H1 (cell line): ENCODE measurements at regions not wholly inside any gene's neighbourhood (a gene's known extent, or its start where the extent isn't known, plus 50 kb on each side); places are given as distances from the start of the nearest gene placed in this dataset.

Experiments used
- CTCF ChIA-PET: fragments of 300-600 bp; sonication (Branson Sonifier 250); formaldehyde crosslinking; loops from one replicate; lab custom pipeline; 2021; ENCODE audit not compliant: partially characterized antibody; lab: Charles Lee
- POLR2A ChIA-PET: fragments of 300-600 bp; sonication (Branson Sonifier 250); formaldehyde crosslinking; loops from one replicate; lab custom pipeline; 2021; ENCODE audit warnings: inconsistent platforms; ENCODE audit not compliant: partially characterized antibody; lab: Charles Lee
- DNase-seq, 2 experiments: peaks; one replicate each; pipeline versions ENCODE4 v3.0.0 to v3.0.0-alpha.2; 2010 to 2022; ENCODE audit warnings: low spot score in 2 of 2, low read depth in 1 of 2, mixed read lengths in 1 of 2
- FAIRE-seq: peaks from 2 replicates; lab custom pipeline; 2011; peaks lifted over from hg19 to GRCh38; lab: Jason Lieb, UNC
- H2AFZ ChIP-seq: 2 replicates; pipeline ENCODE4 v1.8.1; 2012; ENCODE audit warnings: low read length, inconsistent platforms
- H2AK5ac ChIP-seq: 2 replicates; pipeline ENCODE4 v1.6.1; 2013; ENCODE audit warnings: low read depth, low read length
- H2BK120ac ChIP-seq: replicated peaks from 2 replicates; pipeline ENCODE3; 2013; ENCODE audit warnings: low read depth, low read length, inconsistent platforms
- H2BK12ac ChIP-seq: 2 replicates; pipeline ENCODE4 v1.6.1; 2013; ENCODE audit warnings: low read depth, low read length
- H2BK15ac ChIP-seq: 2 replicates; pipeline ENCODE4 v1.6.1; 2013; ENCODE audit warnings: low read length
- H2BK20ac ChIP-seq: 2 replicates; pipeline ENCODE4 v1.6.1; 2013; ENCODE audit warnings: low read length
- H2BK5ac ChIP-seq: 2 replicates; pipeline ENCODE4 v1.6.1; 2013; ENCODE audit warnings: low read depth, low read length
- H3K14ac ChIP-seq: 2 replicates; pipeline ENCODE4 v1.6.1; 2013; ENCODE audit warnings: inconsistent platforms; ENCODE audit not compliant: insufficient read length
- H3K18ac ChIP-seq: 2 replicates; pipeline ENCODE4 v1.6.1; 2013; ENCODE audit warnings: low read length; ENCODE audit errors: extremely low read depth
- H3K23ac ChIP-seq: 2 replicates; pipeline ENCODE4 v1.6.1; 2013; ENCODE audit warnings: inconsistent platforms; ENCODE audit not compliant: insufficient read length
- H3K23me2 ChIP-seq: 2 replicates; pipeline ENCODE4 v1.6.1; 2013; ENCODE audit warnings: low read depth, low read length
- H3K27ac ChIP-seq: 2 replicates; pipeline ENCODE4 v1.6.1; 2011; ENCODE audit warnings: low read depth, low read length, inconsistent platforms
- H3K27me3 ChIP-seq, 4 experiments: replicated peaks in 1 of 4; 1 replicate in 1 of 4; 2 replicates in 3 of 4; pipeline versions ENCODE4 v1.6.1 to v1.8.1; 2011 to 2013; ENCODE audit warnings: low read length in 3 of 4, mild to moderate bottlenecking in 3 of 4, inconsistent platforms in 2 of 4, mixed read lengths in 2 of 4, moderate library complexity in 1 of 4; ENCODE audit not compliant: control insufficient read depth in 3 of 4, insufficient read depth in 3 of 4; ENCODE audit errors: extremely low read depth in 1 of 4
- H3K36me3 ChIP-seq, 4 experiments: 2 replicates each; pipeline versions ENCODE4 v1.6.1 to v1.8.1; 2011 to 2013; ENCODE audit warnings: mild to moderate bottlenecking in 4 of 4, low read length in 3 of 4, moderate library complexity in 2 of 4, control low read depth in 1 of 4, inconsistent platforms in 1 of 4; ENCODE audit not compliant: insufficient read depth in 4 of 4, control insufficient read depth in 2 of 4
- H3K4ac ChIP-seq: replicated peaks from 2 replicates; pipeline ENCODE3; 2013; ENCODE audit warnings: low read length, low read depth, mixed read lengths, inconsistent platforms; ENCODE audit not compliant: insufficient read length
- H3K4me1 ChIP-seq, 4 experiments: replicated peaks in 1 of 4; 1 replicate in 1 of 4; 2 replicates in 3 of 4; pipeline versions ENCODE4 v1.6.1 to v1.8.1; 2011 to 2013; ENCODE audit warnings: low read length in 3 of 4, inconsistent platforms in 2 of 4, mixed read lengths in 1 of 4; ENCODE audit not compliant: insufficient read depth in 4 of 4, control insufficient read depth in 3 of 4
- H3K4me2 ChIP-seq, 2 experiments: 2 replicates each; pipeline versions ENCODE4 v1.6.1 to v1.8.1; 2011 to 2013; ENCODE audit warnings: low read depth in 2 of 2, low read length in 2 of 2, control low read depth in 1 of 2, inconsistent platforms in 1 of 2, mild to moderate bottlenecking in 1 of 2; ENCODE audit not compliant: insufficient read depth in 1 of 2
- H3K4me3 ChIP-seq, 4 experiments: fragments of 200-600, 300-600 bp in 1 of 4; sonication (generic), shearing (Covaris generic), sonication (Bioruptor Twin) in 1 of 4; 2 replicates each; pipeline versions ENCODE4 v1.5.1 to v1.8.1; 2011 to 2016; ENCODE audit warnings: low read length in 4 of 4, low read depth in 3 of 4, control low read depth in 2 of 4, inconsistent platforms in 2 of 4, mild to moderate bottlenecking in 2 of 4, mixed read lengths in 1 of 4, moderate library complexity in 1 of 4; ENCODE audit not compliant: insufficient read depth in 2 of 4; ENCODE audit errors: extremely low read depth in 1 of 4
- H3K56ac ChIP-seq: replicated peaks from 2 replicates; pipeline ENCODE3; 2013; ENCODE audit warnings: low read depth, mild to moderate bottlenecking, mixed read lengths, low read length, inconsistent platforms; ENCODE audit not compliant: insufficient read length
- H3K79me1 ChIP-seq: 2 replicates; pipeline ENCODE4 v1.6.1; 2013; ENCODE audit warnings: low read depth, low read length, control low read depth
- H3K79me2 ChIP-seq, 2 experiments: 2 replicates each; pipeline versions ENCODE4 v1.6.1 to v1.8.1; 2012 to 2013; ENCODE audit warnings: low read length in 2 of 2, mild to moderate bottlenecking in 2 of 2, inconsistent platforms in 1 of 2; ENCODE audit not compliant: insufficient read depth in 2 of 2, control insufficient read depth in 1 of 2
- H3K9ac ChIP-seq, 4 experiments: replicated peaks in 1 of 4; 1 replicate in 1 of 4; 2 replicates in 3 of 4; pipeline versions ENCODE4 v1.6.1 to v1.8.1; 2011 to 2013; ENCODE audit warnings: low read depth in 3 of 4, low read length in 3 of 4, control low read depth in 2 of 4, mild to moderate bottlenecking in 2 of 4, moderate library complexity in 2 of 4, inconsistent platforms in 1 of 4; ENCODE audit errors: extremely low read depth in 1 of 4
- H3K9me3 ChIP-seq, 2 experiments: 2 replicates each; pipeline versions ENCODE4 v1.6.1 to v1.8.1; 2012 to 2013; ENCODE audit warnings: mild to moderate bottlenecking in 2 of 2, moderate library complexity in 2 of 2, control low read depth in 1 of 2, inconsistent platforms in 1 of 2, low read depth in 1 of 2, low read length in 1 of 2, mixed read lengths in 1 of 2; ENCODE audit not compliant: insufficient read depth in 2 of 2
- H4K20me1 ChIP-seq, 2 experiments: replicated peaks in 1 of 2; 2 replicates each; pipeline versions ENCODE3 to v1.8.1; 2011 to 2013; ENCODE audit warnings: inconsistent platforms in 2 of 2, low read length in 2 of 2, mild to moderate bottlenecking in 1 of 2; ENCODE audit not compliant: insufficient read depth in 2 of 2, control insufficient read depth in 1 of 2
- H4K5ac ChIP-seq: 2 replicates; pipeline ENCODE4 v1.6.1; 2013; ENCODE audit warnings: low read length, low read depth, mixed read lengths, inconsistent platforms; ENCODE audit not compliant: insufficient read length
- H4K8ac ChIP-seq: 2 replicates; pipeline ENCODE4 v1.8.0; 2013; ENCODE audit warnings: mild to moderate bottlenecking, moderate library complexity, low read length, inconsistent platforms; ENCODE audit not compliant: insufficient read depth; ENCODE audit errors: extremely low read depth
- H4K91ac ChIP-seq: replicated peaks from 2 replicates; pipeline ENCODE3; 2013; ENCODE audit warnings: low read length, mixed read lengths, inconsistent platforms; ENCODE audit not compliant: insufficient read length
- ASH2L ChIP-seq: fragments of 200-600, 300-600 bp; sonication (generic); IDR thresholded peaks from one replicate; pipeline ENCODE4 v1.7.1; 2017; ENCODE audit warnings: low read length
- ATF2 ChIP-seq: IDR thresholded peaks from 2 replicates; pipeline ENCODE4 v1.6.1; 2012; ENCODE audit warnings: low read length, inconsistent platforms
- CEBPB ChIP-seq: IDR thresholded peaks from 2 replicates; pipeline ENCODE4 v1.6.1; 2012; ENCODE audit warnings: low read depth, low read length
- CREB1 ChIP-seq: IDR thresholded peaks from 2 replicates; pipeline ENCODE4 v1.6.1; 2012; ENCODE audit warnings: inconsistent platforms
- EP300 ChIP-seq, 2 experiments: IDR thresholded peaks; 1 replicate in 1 of 2; 2 replicates in 1 of 2; pipeline ENCODE4 v1.6.1; 2011 to 2012; ENCODE audit warnings: low read depth in 2 of 2, low read length in 2 of 2, mild to moderate bottlenecking in 2 of 2, borderline replicate concordance in 1 of 2, inconsistent platforms in 1 of 2, moderate library complexity in 1 of 2
- GABPA ChIP-seq: IDR thresholded peaks from 2 replicates; pipeline ENCODE4 v1.6.1; 2011; ENCODE audit warnings: mild to moderate bottlenecking, low read length, moderate library complexity, borderline replicate concordance; ENCODE audit not compliant: insufficient read depth
- JUN ChIP-seq: IDR thresholded peaks from 2 replicates; pipeline ENCODE4 v1.6.1; 2011; ENCODE audit warnings: low read depth, mild to moderate bottlenecking, improper control_type of control experiment, low read length
- KDM4A ChIP-seq: IDR thresholded peaks from one replicate; pipeline ENCODE4 v1.7.1; 2012; ENCODE audit warnings: low read depth, mild to moderate bottlenecking, moderate library complexity, low read length, inconsistent platforms; ENCODE audit not compliant: severe bottlenecking
- MAX ChIP-seq: IDR thresholded peaks from 2 replicates; pipeline ENCODE4 v1.6.1; 2012; ENCODE audit warnings: inconsistent platforms
- POLR2AphosphoS5 ChIP-seq: IDR thresholded peaks from 2 replicates; pipeline ENCODE4 v1.6.1; 2011; ENCODE audit warnings: low read depth, low read length
- RBBP5 ChIP-seq: IDR thresholded peaks from 2 replicates; pipeline ENCODE4 v1.7.1; 2012; ENCODE audit warnings: low read depth, mild to moderate bottlenecking, inconsistent platforms, low read length, moderate library complexity, borderline replicate concordance
- SAP30 ChIP-seq: fragments of 300-600 bp; sonication (generic); IDR thresholded peaks from 2 replicates; pipeline ENCODE4 v1.7.1; 2012; ENCODE audit warnings: low read length, moderate library complexity, mild to moderate bottlenecking, inconsistent platforms; ENCODE audit not compliant: insufficient read depth, insufficient replicate concordance
- TBP ChIP-seq: IDR thresholded peaks from 2 replicates; pipeline ENCODE4 v1.6.1; 2011; ENCODE audit warnings: low read depth, low read length, improper control_type of control experiment
- WGBS, 2 experiments: shearing (Covaris generic) in 1 of 2; methylation state at CpG; one replicate each; pipeline versions ENCODE4 v1.1.6 to v1.1.7; 2013 to 2015; ENCODE audit warnings: low lambda C conversion rate in 2 of 2, mixed read lengths in 2 of 2, inconsistent platforms in 1 of 2, low coverage in 1 of 2, missing lambda C conversion rate in 1 of 2; ENCODE audit not compliant: insufficient replicate concordance in 2 of 2, insufficient coverage in 1 of 2, insufficient read length in 1 of 2; ENCODE audit errors: extremely low coverage in 1 of 2, missing lambda C conversion rate in 1 of 2; 5-methylcytosine and 5-hydroxymethylcytosine counted together

- no peak for DNase-seq
- H3K79me1 ChIP-seq, result no peaks in the 10 kb centered on the region
- no peaks in the 10 kb centered on the region for H4K20me1 ChIP-seq
- no peak overlapping the region for H2AK5ac ChIP-seq
- no peaks in the 10 kb centered on the region for H3K4me1 ChIP-seq
- no peaks in the 10 kb centered on the region for H3K79me2 ChIP-seq
- H3K4me3 ChIP-seq, result no peak overlapping the region
- H2BK15ac ChIP-seq, result no peak overlapping the region
- no peak overlapping the region for H2BK5ac ChIP-seq
- no peak overlapping the region for H3K18ac ChIP-seq
- H4K5ac ChIP-seq, result no peak overlapping the region
- H2AFZ ChIP-seq, result no peak overlapping the region
- WGBS, 2 experiments, result 98% methylated on average over 5 of the region's 5 CpGs; no CpG with 5 or more reads in 1 of the 2 experiments
- no peak overlapping the region for H3K27ac ChIP-seq
- H2BK12ac ChIP-seq, result no peak overlapping the region
- no peak overlapping the region for H4K8ac ChIP-seq
- H3K14ac ChIP-seq, result no peak overlapping the region
- no peak overlapping the region for H2BK120ac ChIP-seq
- no peaks in the 10 kb centered on the region for H3K23me2 ChIP-seq
- POLR2A ChIA-PET, result no interaction called here
- no peaks in the 10 kb centered on the region for H3K27me3 ChIP-seq
- no peak overlapping the region for H3K56ac ChIP-seq
- no peak overlapping the region for H4K91ac ChIP-seq
- H3K9ac ChIP-seq, result no peak overlapping the region
- FAIRE-seq, result no peak
- no peaks in the 10 kb centered on the region for H3K9me3 ChIP-seq
- CTCF ChIA-PET, result interaction anchor here (0.8 kb wide), 1 partner anchor 11 kb away, joined by 3 read pairs; no protein-coding TSS in a partner anchor
- no peak overlapping the region for H3K23ac ChIP-seq
- H3K36me3 ChIP-seq, result no peaks in the 10 kb centered on the region
- no peak overlapping the region for H2BK20ac ChIP-seq
- no peak overlapping the region for H3K4ac ChIP-seq
- no peak overlapping the region for H3K4me2 ChIP-seq
- no peak for TF ChIP-seq GABPA
- TF ChIP-seq EP300 (IDR thresholded peaks at IDR 0.05; ENCODE audit: borderline replicate concordance in 1 of 2, low read depth in 2 of 2, low read length in 2 of 2), result no peak
- TF ChIP-seq POLR2AphosphoS5, result no peak
- no peak for TF ChIP-seq ATF2
- TF ChIP-seq MAX, result no peak
- no peak for TF ChIP-seq CEBPB
- TF ChIP-seq CREB1, result no peak
- TF ChIP-seq SAP30, result no peak
- no peak for TF ChIP-seq JUN
- no peak for TF ChIP-seq TBP
- TF ChIP-seq RBBP5, result no peak
- no peak for TF ChIP-seq ASH2L
- TF ChIP-seq KDM4A, result no peak
These were observed 161.0 kb downstream of the SLC28A3 start for GRCh38 chr9:84179531-84179930.
